Stimulated activated CD4-positive, alpha-beta T cell treated with anti-CD3 and anti-CD28 coated beads, TNF-alpha, amount 100 ng/mL, for 1 hour (primary cell): ENCODE measurements at regions not wholly inside any gene's neighbourhood (a gene's known extent, or its start where the extent isn't known, plus 50 kb on each side); places are given as distances from the start of the nearest gene placed in this dataset.

Source experiments
- DNase-seq, 3 donors: peaks; one replicate each; pipeline ENCODE4 v3.0.0-alpha.2; 2020; ENCODE audit warnings: low read depth in 3 of 3, low spot score in 1 of 3

GRCh38 chr4:14653338-14653737 is 348.9 kb upstream of the CPEB2 start:
- DNase-seq, result no peak

GRCh38 chr4:14659286-14659685 is 343.0 kb upstream of the CPEB2 start:
- no peak for DNase-seq

- DNase-seq, result no peak
These were observed 334.6 kb upstream of the CPEB2 start for GRCh38 chr4:14667624-14668151.

GRCh38 chr4:14668296-14668695 is 334.0 kb upstream of the CPEB2 start:
- DNase-seq, result no peak

GRCh38 chr4:14669371-14669770 is 332.9 kb upstream of the CPEB2 start:
- DNase-seq, result no peak

GRCh38 chr4:14671146-14671545 is 331.1 kb upstream of the CPEB2 start:
- no peak for DNase-seq

GRCh38 chr4:14675279-14675985 is 326.8 kb upstream of the CPEB2 start:
- DNase-seq, result no peak

- no peak for DNase-seq
These were observed 322.4 kb upstream of the CPEB2 start for GRCh38 chr4:14679906-14680305.

GRCh38 chr4:14681330-14681729 is 321.0 kb upstream of the CPEB2 start:
- DNase-seq, result no peak

GRCh38 chr4:14693728-14694127 is 308.6 kb upstream of the CPEB2 start:
- DNase-seq, result no peak

GRCh38 chr4:14695095-14695845 is 307.0 kb upstream of the CPEB2 start:
- DNase-seq, result no peak

- no peak for DNase-seq
These were observed 302.2 kb upstream of the CPEB2 start for GRCh38 chr4:14700083-14700482.

GRCh38 chr4:14700544-14700943 is 301.7 kb upstream of the CPEB2 start:
- DNase-seq, result no peak

GRCh38 chr4:14701389-14701788 is 300.9 kb upstream of the CPEB2 start:
- DNase-seq, result no peak

GRCh38 chr4:14701896-14702295 is 300.4 kb upstream of the CPEB2 start:
- DNase-seq, result no peak

GRCh38 chr4:14708574-14708973 is 293.7 kb upstream of the CPEB2 start:
- DNase-seq, result no peak

GRCh38 chr4:14711259-14711658 is 291.0 kb upstream of the CPEB2 start:
- DNase-seq, result no peak

- no peak for DNase-seq
These were observed 285.6 kb upstream of the CPEB2 start for GRCh38 chr4:14716691-14717090.

GRCh38 chr4:14719053-14719452 is 283.2 kb upstream of the CPEB2 start:
- no peak for DNase-seq

- no peak for DNase-seq
These were observed 275.8 kb upstream of the CPEB2 start for GRCh38 chr4:14726441-14726840.

GRCh38 chr4:14726877-14727361 is 275.4 kb upstream of the CPEB2 start:
- DNase-seq, result no peak

GRCh38 chr4:14729282-14730000 is 272.8 kb upstream of the CPEB2 start:
- no peak for DNase-seq
